Ishikawa (cell line): ENCODE measurements at regions not wholly inside any gene's neighbourhood (a gene's known extent, or its start where the extent isn't known, plus 50 kb on each side); places are given as distances from the start of the nearest gene placed in this dataset.

Source experiments
- CEBPB ChIP-seq: IDR thresholded peaks from 2 replicates; pipeline ENCODE4 v1.6.1; 2012
- CREB1 ChIP-seq: IDR thresholded peaks from 2 replicates; pipeline ENCODE4 v1.6.1; 2012; ENCODE audit warnings: low read depth
- EGR1 ChIP-seq: IDR thresholded peaks from 2 replicates; pipeline ENCODE4 v1.6.1; 2012
- EP300 ChIP-seq: IDR thresholded peaks from 2 replicates; pipeline ENCODE4 v1.6.1; 2012; ENCODE audit warnings: borderline replicate concordance
- RAD21 ChIP-seq: IDR thresholded peaks from 2 replicates; pipeline ENCODE4 v1.6.1; 2012; ENCODE audit warnings: low read depth
- REST ChIP-seq: IDR thresholded peaks from 2 replicates; pipeline ENCODE4 v1.6.1; 2012; ENCODE audit warnings: low read depth, mild to moderate bottlenecking
- TAF1 ChIP-seq: IDR thresholded peaks from 2 replicates; pipeline ENCODE4 v1.6.1; 2012; ENCODE audit warnings: low read depth, mild to moderate bottlenecking
- TCF12 ChIP-seq: IDR thresholded peaks from 2 replicates; pipeline ENCODE4 v1.6.1; 2012; ENCODE audit warnings: low read depth
- TEAD4 ChIP-seq: IDR thresholded peaks from 2 replicates; pipeline ENCODE4 v1.6.1; 2012
- TF ChIP-seq, protein P1 (sequence below): IDR thresholded peaks from 2 replicates; pipeline ENCODE4 v1.6.1; 2012
- TF ChIP-seq, protein P2 (sequence below): IDR thresholded peaks from 2 replicates; pipeline ENCODE4 v1.6.1; 2012

DNA sequence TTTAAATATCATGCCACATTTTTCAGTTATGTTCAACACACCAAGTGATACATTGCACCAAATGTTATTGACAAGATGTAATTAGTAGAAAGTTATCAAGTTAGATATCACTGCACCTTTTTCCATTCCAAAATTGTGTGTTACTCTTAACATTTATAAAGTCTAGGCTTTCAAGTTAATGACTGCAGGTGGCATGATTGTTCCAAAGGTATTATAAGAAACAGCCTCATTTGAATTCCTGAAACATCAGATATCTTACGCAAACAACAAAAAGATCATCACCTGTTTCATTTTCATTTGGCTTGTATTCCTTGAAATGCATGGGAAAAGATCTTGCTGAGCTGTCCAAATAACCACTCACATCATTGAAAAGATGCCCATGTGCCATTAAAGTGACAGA lies 1528.2 kb upstream of the ZEB2 start:
- no peak for TF ChIP-seq EGR1
- no peak for TF ChIP-seq TAF1
- no peak for TF ChIP-seq RAD21
- no peak for TF ChIP-seq EP300
- TF ChIP-seq, protein P1, sequence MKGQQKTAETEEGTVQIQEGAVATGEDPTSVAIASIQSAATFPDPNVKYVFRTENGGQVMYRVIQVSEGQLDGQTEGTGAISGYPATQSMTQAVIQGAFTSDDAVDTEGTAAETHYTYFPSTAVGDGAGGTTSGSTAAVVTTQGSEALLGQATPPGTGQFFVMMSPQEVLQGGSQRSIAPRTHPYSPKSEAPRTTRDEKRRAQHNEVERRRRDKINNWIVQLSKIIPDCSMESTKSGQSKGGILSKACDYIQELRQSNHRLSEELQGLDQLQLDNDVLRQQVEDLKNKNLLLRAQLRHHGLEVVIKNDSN = no peak
- no peak for TF ChIP-seq CEBPB
- TF ChIP-seq REST = no peak
- no peak for TF ChIP-seq TCF12
- TF ChIP-seq TEAD4 = no peak
- TF ChIP-seq, protein P2, sequence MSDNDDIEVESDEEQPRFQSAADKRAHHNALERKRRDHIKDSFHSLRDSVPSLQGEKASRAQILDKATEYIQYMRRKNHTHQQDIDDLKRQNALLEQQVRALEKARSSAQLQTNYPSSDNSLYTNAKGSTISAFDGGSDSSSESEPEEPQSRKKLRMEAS = no peak
- no peak for TF ChIP-seq CREB1
